ENCODE measurements at regions not wholly inside any gene's neighbourhood (a gene's known extent, or its start where the extent isn't known, plus 50 kb on each side); places are given as distances from the start of the nearest gene placed in this dataset.

GRCh38 chr12:95411466-95411865 lies 62.5 kb upstream of the METAP2 start:
- TF ChIP-seq CTCF (IDR thresholded peaks at IDR 0.05; ENCODE audit: insufficient read depth, low read length, missing control alignments): no peak
- POLR2A ChIA-PET: no interaction called here
- CTCF ChIA-PET: no interaction called here
- DNase-seq (ENCODE audit: low read depth, low spot score): no peak
- H3K4me3 ChIP-seq (ENCODE audit: low read depth, low read length): no peak overlapping the region

- TF ChIP-seq CTCF (IDR thresholded peaks at IDR 0.05; ENCODE audit: insufficient read depth, low read length, missing control alignments): no peak
- H3K4me3 ChIP-seq (ENCODE audit: low read depth, low read length): no peak overlapping the region
- ChIA-PET POLR2A (interaction anchor here (0.6 to 0.7 kb wide), 2 partner anchors 77 to 429 kb away, joined by 3 to 4 read pairs; no protein-coding TSS in a partner anchor), CTCF (interaction anchor here (0.6 kb wide), 1 partner anchor 64 kb away, joined by 3 read pairs; no protein-coding TSS in a partner anchor)
- DNase-seq (ENCODE audit: low read depth, low spot score): peak; percentile 96
Measured at GRCh38 chr12:95412482-95413311, 61.3 kb upstream of the METAP2 start.

- POLR2A ChIA-PET: interaction anchor here (0.7 kb wide), 1 partner anchor 430 kb away, joined by 3 read pairs; no protein-coding TSS in a partner anchor
- CTCF ChIA-PET: no interaction called here
Measured at GRCh38 chr12:95413576-95413975, 60.4 kb upstream of the METAP2 start.

GRCh38 chr12:95415451-95415850 lies 58.5 kb upstream of the METAP2 start:
- ChIA-PET POLR2A (no interaction called here), CTCF (no interaction called here)
- TF ChIP-seq CTCF (IDR thresholded peaks at IDR 0.05; ENCODE audit: insufficient read depth, low read length, missing control alignments): no peak

More at GRCh38 chr12:95413576-95413975, 60.4 kb upstream of the METAP2 start:
- no peak overlapping the region for H3K4me3 ChIP-seq (ENCODE audit: low read depth, low read length)
- TF ChIP-seq CTCF (IDR thresholded peaks at IDR 0.05; ENCODE audit: insufficient read depth, low read length, missing control alignments): no peak
- no peak for DNase-seq (ENCODE audit: low read depth, low spot score)

GRCh38 chr12:95416111-95416636 lies 57.8 kb upstream of the METAP2 start:
- no peak for TF ChIP-seq CTCF (IDR thresholded peaks at IDR 0.05; ENCODE audit: insufficient read depth, low read length, missing control alignments)
- ChIA-PET POLR2A (no interaction called here), CTCF (no interaction called here)
- no peak overlapping the region for H3K4me3 ChIP-seq (ENCODE audit: low read depth, low read length)
- DNase-seq (ENCODE audit: low read depth, low spot score): no peak

More at GRCh38 chr12:95415451-95415850, 58.5 kb upstream of the METAP2 start:
- no peak overlapping the region for H3K4me3 ChIP-seq (ENCODE audit: low read depth, low read length)
- DNase-seq (ENCODE audit: low read depth, low spot score): no peak

GRCh38 chr12:95417372-95417771 lies 56.6 kb upstream of the METAP2 start:
- ChIA-PET CTCF (no interaction called here), POLR2A (no interaction called here)
- no peak overlapping the region for H3K4me3 ChIP-seq (ENCODE audit: low read depth, low read length)
- TF ChIP-seq CTCF (IDR thresholded peaks at IDR 0.05; ENCODE audit: insufficient read depth, low read length, missing control alignments): no peak
- DNase-seq (ENCODE audit: low read depth, low spot score): no peak
